K562 (cell line): ENCODE measurements at regions not wholly inside any gene's neighbourhood (a gene's known extent, or its start where the extent isn't known, plus 50 kb on each side); places are given as distances from the start of the nearest gene placed in this dataset.

Experiments used
- ATAC-seq: fragments of 200-7000 bp; cut with Tn5 transposase; 3 replicates; pipeline ENCODE4 v1.9.1; 2020; ENCODE audit warnings: moderate library complexity
- BruUV-seq: library from RNA; stranded (reverse); fragments of 400-500 nt; replicated peaks from 2 replicates; lab custom pipeline; 2021; lab: Mats Ljungman, UMichigan
- CTCF ChIA-PET: fragments of 300-600 bp; formaldehyde crosslinking; extraction: SDS; loops from one replicate; lab custom pipeline; 2021; ENCODE audit warnings: low intra/inter-chr PET ratio; lab: Yijun Ruan, JAX
- POLR2A ChIA-PET: fragments of 300-600, 350-650 bp; sonication (Branson Sonifier 250); formaldehyde crosslinking; extraction: SDS; loops from one replicate; lab custom pipeline; 2021; ENCODE audit warnings: antibody characterized with exemption, inconsistent platforms; lab: Yijun Ruan, JAX
- DNase-seq, 4 experiments: peaks; one replicate each; pipeline versions ENCODE4 v3.0.0 to v3.0.0-alpha.2; 2011 to 2018; ENCODE audit warnings: low spot score in 3 of 4, mixed read lengths in 3 of 4; ENCODE audit errors: extremely low read depth in 1 of 4
- FAIRE-seq: peaks from 2 replicates; lab custom pipeline; 2011; peaks lifted over from hg19 to GRCh38; lab: Jason Lieb, UNC
- H2AFZ ChIP-seq: 2 replicates; pipeline ENCODE4 v1.6.0; 2011; ENCODE audit warnings: low read depth, low read length, control low read depth, inconsistent platforms
- H3K27ac ChIP-seq: fragments of 200-600 bp; 3 replicates; pipeline ENCODE4 v1.8.0; 2011; ENCODE audit warnings: low read depth, mild to moderate bottlenecking, control low read depth, inconsistent platforms, low read length, moderate library complexity, mixed read lengths; ENCODE audit errors: extremely low read depth
- H3K27me3 ChIP-seq, 2 experiments: fragments of 300-600 bp in 1 of 2; 2 replicates in 1 of 2; 3 replicates in 1 of 2; pipeline versions ENCODE4 v1.6.0 to v1.8.0; 2011; ENCODE audit warnings: inconsistent platforms in 2 of 2, low read length in 2 of 2, mild to moderate bottlenecking in 1 of 2, mixed read lengths in 1 of 2, moderate library complexity in 1 of 2; ENCODE audit not compliant: control insufficient read depth in 2 of 2, insufficient read depth in 2 of 2
- H3K36me3 ChIP-seq: fragments of 300-600 bp; 3 replicates; pipeline ENCODE4 v1.8.0; 2011; ENCODE audit warnings: mild to moderate bottlenecking, low read length, inconsistent platforms; ENCODE audit not compliant: control insufficient read depth, insufficient read depth
- H3K4me1 ChIP-seq, 2 experiments: fragments of 200-600 bp in 1 of 2; replicated peaks in 1 of 2; 2 replicates in 1 of 2; 3 replicates in 1 of 2; pipeline versions ENCODE4 v1.5.1 to v1.8.0; 2011; ENCODE audit warnings: inconsistent platforms in 2 of 2, low read length in 2 of 2, mild to moderate bottlenecking in 1 of 2, mixed read lengths in 1 of 2, moderate library complexity in 1 of 2; ENCODE audit not compliant: control insufficient read depth in 2 of 2, insufficient read depth in 2 of 2
- H3K4me2 ChIP-seq: 2 replicates; pipeline ENCODE4 v1.6.1; 2011; ENCODE audit warnings: low read length, control low read depth, inconsistent platforms, mixed read lengths; ENCODE audit not compliant: insufficient read depth
- H3K4me3 ChIP-seq: fragments of 200-600 bp; sonication (generic), shearing (Covaris generic); 2 replicates; pipeline ENCODE4 v1.5.1; 2016; ENCODE audit warnings: control low read depth, inconsistent platforms
- H3K79me2 ChIP-seq: fragments of 200-600 bp; 3 replicates; pipeline ENCODE4 v1.8.0; 2011; ENCODE audit warnings: low read length, inconsistent platforms; ENCODE audit not compliant: control insufficient read depth, insufficient read depth
- H3K9ac ChIP-seq, 2 experiments: 2 replicates each; pipeline versions ENCODE4 v1.6.0 to v1.6.1; 2011; ENCODE audit warnings: low read depth in 2 of 2, low read length in 2 of 2, control low read depth in 1 of 2, inconsistent platforms in 1 of 2, mild to moderate bottlenecking in 1 of 2, mixed read lengths in 1 of 2; ENCODE audit not compliant: insufficient read depth in 1 of 2
- H3K9me1 ChIP-seq: one replicate; pipeline ENCODE4 v1.6.0; 2011; ENCODE audit warnings: inconsistent platforms, mild to moderate bottlenecking, low read length, moderate library complexity; ENCODE audit not compliant: control insufficient read depth, insufficient read depth
- H3K9me3 ChIP-seq: replicated peaks from 2 replicates; pipeline ENCODE4 v1.5.1; 2011; ENCODE audit warnings: low read depth, low read length, inconsistent platforms; ENCODE audit not compliant: control insufficient read depth, insufficient read depth
- H4K20me1 ChIP-seq: replicated peaks from 2 replicates; pipeline ENCODE4 v1.6.1; 2011; ENCODE audit warnings: low read length, inconsistent platforms, mixed read lengths; ENCODE audit not compliant: control insufficient read depth, insufficient read depth
- ZNF316 ChIP-seq: fragments of 450-650 bp; IDR thresholded peaks from 2 replicates; pipeline ENCODE4 v1.6.1; 2016
- ZNF518B ChIP-seq: fragments of 250-450 bp; sonication (Bioruptor Pico); IDR thresholded peaks from 2 replicates; pipeline ENCODE4 v1.5.0; 2021; ENCODE audit warnings: mild to moderate bottlenecking, moderate library complexity
- ZNF785 ChIP-seq: fragments of 250-450 bp; sonication (Bioruptor Pico); IDR thresholded peaks from 2 replicates; pipeline ENCODE4 v1.4.0; 2020; ENCODE audit warnings: mild to moderate bottlenecking
- WGBS: fragments of 100-300 bp; shearing (Covaris generic); methylation state at CpG from one replicate; pipeline ENCODE4 v1.1.6; 2016; ENCODE audit warnings: low coverage, mixed read lengths; ENCODE audit not compliant: insufficient coverage; ENCODE audit errors: missing lambda C conversion rate; 5-methylcytosine and 5-hydroxymethylcytosine counted together
- in situ Hi-C: fragments of 300-500 bp; cut with MboI; formaldehyde crosslinking; loops from 4 replicates; pipeline ENCODE4 v1.15.0; 2018; ENCODE audit warnings: inconsistent platforms, mixed read lengths
- intact Hi-C: fragments of 100-400 bp; cut with micrococcal nuclease; formaldehyde crosslinking; loops from 2 replicates; pipeline ENCODE4 v1.14.2; 2022

- TF ChIP-seq ZNF518B: no peak
- TF ChIP-seq, all 486 proteins: peak for 0
Measured at GRCh38 chr7:24026351-24026750, 257.6 kb upstream of the NPY start (continued).

- no peaks in the 10 kb centered on the region for H3K36me3 ChIP-seq
- no peak overlapping the region for H2AFZ ChIP-seq
- 0% methylated on average over 1 of the region's 1 CpG for WGBS
- H3K9me3 ChIP-seq: no peaks in the 10 kb centered on the region
- H3K9ac ChIP-seq: no peak overlapping the region
- H3K4me2 ChIP-seq: no peak overlapping the region
- intact Hi-C loops (no loop called here), in situ Hi-C loops (no loop called here)
- ATAC-seq (no peak), FAIRE-seq (no peak), DNase-seq (no peak)
- ChIA-PET CTCF (no interaction called here), POLR2A (no interaction called here)
- H4K20me1 ChIP-seq: no peaks in the 10 kb centered on the region
- TF ChIP-seq ZNF316 (peak; percentile 55), ZNF785 (CRISPR knock-in tag) (no peak)
- H3K27ac ChIP-seq: no peak overlapping the region
- H3K27me3 ChIP-seq: no peaks in the 10 kb centered on the region
- H3K9me1 ChIP-seq: no peaks in the 10 kb centered on the region
- H3K4me3 ChIP-seq: no peak overlapping the region
- H3K4me1 ChIP-seq: no peaks in the 10 kb centered on the region
- no TSS peak for BruUV-seq
- H3K79me2 ChIP-seq: no peaks in the 10 kb centered on the region
Measured at GRCh38 chr7:24029068-24029467, 254.9 kb upstream of the NPY start.
